HPDE6-E6E7 (cell line): ENCODE measurements at regions not wholly inside any gene's neighbourhood (a gene's known extent, or its start where the extent isn't known, plus 50 kb on each side); places are given as distances from the start of the nearest gene placed in this dataset.
A peak's percentile ranks its signal among the peaks of the same experiment; 100 is the strongest.

Experiments
- DNase-seq: peaks from one replicate; pipeline ENCODE4 v3.0.0; 2011; ENCODE audit warnings: missing footprints; ENCODE audit errors: extremely low spot score

- DNase-seq: peak; percentile 19
Observed at GRCh38 chr3:102529452-102529851, 94.6 kb downstream of the ZPLD1 start.

DNA sequence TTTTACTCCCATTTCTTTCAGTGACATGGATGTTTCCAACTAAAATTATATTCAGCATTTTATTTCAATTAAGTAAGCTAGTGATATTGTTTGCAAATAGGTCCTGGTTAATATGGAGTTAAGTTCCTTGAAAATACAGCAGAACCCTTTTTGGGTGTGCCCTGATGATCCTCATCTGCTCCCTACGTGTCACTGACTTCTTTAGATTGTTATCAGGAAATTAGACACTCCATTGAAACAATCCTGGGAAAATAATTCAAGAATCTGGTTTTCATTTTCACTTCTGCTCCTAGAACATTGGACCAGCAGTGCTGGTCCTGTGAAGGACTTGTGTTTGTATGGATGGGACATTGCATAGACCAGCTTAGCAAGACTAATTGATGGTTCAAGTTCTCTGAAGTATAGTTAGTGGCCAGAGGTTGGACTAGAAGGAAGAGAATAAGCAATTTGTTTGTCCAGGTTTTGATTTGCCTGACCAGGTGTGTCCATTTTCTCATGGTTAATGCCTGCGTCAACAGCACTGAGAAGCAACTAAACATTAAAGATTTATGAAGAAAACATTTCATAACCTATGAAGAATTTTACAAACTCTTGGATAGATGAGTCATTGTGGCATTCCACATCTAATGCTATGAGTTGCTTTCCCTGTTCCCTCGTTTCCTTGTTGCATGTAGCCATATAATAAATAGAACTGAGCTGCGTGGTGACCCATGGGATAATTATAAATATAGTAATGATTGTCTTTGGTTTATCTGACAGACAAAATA, 95.8 kb downstream of the ZPLD1 start:
- DNase-seq: peak; percentile 15

GRCh38 chr3:102531686-102532085, 96.9 kb downstream of the ZPLD1 start:
- peak; percentile 10 for DNase-seq

- no peak for DNase-seq
Observed at GRCh38 chr3:102532901-102533300, 98.1 kb downstream of the ZPLD1 start.

DNA sequence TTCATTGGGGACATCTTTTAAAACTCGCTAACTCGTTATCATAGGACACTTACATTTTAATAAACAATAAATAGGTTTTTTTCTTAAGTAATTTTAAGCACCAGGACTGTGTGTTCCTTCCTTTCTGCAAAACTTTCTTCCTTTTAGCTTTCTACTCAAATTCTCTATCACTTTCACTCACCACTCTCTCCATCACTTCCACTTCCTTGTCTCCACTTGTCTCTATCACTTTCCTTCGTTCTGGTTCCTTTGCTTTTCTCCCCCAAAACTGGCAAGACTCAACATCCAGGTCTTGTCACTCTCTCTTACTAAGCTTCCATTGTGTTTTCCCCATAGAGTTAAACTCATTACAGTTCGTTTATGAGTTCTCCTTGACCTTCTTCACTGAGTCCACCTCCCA, 99.0 kb downstream of the ZPLD1 start:
- DNase-seq: no peak

- peak; percentile 37 for DNase-seq
Observed at GRCh38 chr3:102536456-102536855, 101.6 kb downstream of the ZPLD1 start.

DNA sequence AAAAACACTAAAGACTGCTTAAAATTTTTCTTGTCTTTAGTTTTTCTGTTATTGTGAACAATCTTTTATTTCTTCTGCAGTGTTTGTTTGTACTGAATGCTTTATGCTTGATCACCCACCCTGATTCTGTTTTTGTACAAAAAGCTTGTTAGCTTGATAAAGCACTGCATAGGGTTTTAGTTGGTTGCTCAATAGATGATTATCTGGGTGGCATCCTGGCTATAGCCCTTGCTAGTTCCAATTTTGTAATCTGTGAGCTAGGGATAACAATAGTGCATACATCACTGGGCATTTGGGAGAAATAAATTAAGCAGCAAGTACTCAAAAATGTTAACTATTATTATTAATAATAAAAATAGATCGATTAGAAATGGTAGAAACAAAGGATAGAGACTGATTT, 102.3 kb downstream of the ZPLD1 start:
- no peak for DNase-seq

- no peak for DNase-seq
Observed at GRCh38 chr3:102544741-102545140, 109.9 kb downstream of the ZPLD1 start.

- DNase-seq: no peak
Observed at GRCh38 chr3:102545276-102545675, 110.5 kb downstream of the ZPLD1 start.

DNA sequence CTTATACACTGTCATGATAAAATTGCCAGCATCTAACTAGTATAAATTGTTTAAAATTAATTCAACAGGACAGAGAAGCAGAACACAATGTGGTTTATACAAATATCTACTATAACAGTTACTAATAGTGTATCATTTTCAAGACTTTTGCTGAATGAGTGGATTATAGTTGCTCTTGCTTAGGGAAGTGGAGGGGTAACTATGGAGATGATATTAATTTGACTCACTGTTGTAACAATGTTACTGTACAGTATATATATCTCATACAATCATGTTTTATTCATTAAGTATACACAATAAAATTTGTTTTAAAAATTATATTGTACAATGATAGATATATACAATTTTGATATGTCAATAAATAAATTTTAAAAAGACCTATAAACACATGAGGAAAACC, 119.1 kb downstream of the ZPLD1 start:
- no peak for DNase-seq

DNA sequence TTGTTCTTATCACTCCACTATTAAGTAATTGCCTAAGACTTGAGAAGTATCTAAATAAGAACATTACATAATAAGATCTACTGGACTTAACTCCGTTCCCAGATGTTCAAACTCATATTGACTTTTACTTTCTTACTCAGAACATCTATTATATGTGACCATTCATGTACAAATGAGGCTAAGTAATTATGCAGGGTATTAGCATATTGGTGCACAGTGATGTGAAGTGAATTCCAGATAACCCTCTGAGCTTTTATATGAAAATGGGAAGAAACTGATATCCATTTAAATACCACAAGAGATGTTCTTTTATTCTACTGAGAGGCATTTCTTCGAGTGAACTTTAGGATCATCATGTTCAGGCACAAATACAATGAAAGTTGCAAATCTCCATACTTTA, 135.7 kb downstream of the ZPLD1 start:
- no peak for DNase-seq

DNA sequence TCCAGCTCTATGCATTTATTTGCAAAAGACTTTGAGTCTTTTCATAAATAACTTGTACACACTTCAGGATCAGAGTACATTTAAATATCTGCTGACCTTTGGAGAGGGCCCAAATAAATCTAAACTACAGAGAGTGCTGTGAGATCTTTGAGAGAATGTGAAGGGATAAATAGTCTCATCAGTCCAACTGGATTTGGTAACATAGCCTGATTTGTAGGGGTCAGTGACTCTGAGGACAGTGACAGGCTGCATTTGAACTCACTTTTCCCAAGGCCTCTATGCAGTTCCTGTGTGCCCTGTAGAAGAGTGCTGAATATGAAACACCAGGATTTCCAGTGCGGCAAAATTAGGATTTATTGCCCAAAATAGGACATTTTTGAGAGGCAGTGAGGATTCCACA, 136.2 kb downstream of the ZPLD1 start:
- DNase-seq: no peak

- no peak for DNase-seq
Observed at GRCh38 chr3:102571720-102572384, 137.0 kb downstream of the ZPLD1 start.

- DNase-seq: no peak
Observed at GRCh38 chr3:102573483-102574028, 138.7 kb downstream of the ZPLD1 start.

DNA sequence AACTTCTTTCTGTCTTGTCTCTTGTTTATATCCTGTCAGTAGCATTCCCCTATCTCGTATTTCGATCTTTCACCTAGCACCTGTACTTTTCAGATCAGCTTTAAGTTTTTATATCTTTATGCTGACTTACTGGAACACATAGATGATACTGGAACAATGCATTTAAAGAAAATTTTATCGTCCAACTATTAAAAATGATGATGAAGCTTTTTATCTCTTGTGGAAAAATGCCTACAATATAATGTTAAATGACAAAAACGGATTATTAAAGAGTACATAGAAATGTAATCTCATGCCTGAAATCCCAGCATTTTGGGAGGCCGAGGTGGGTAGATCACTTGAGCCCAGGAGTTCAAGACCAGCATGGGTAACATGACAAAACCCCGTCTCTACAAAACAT, 139.5 kb downstream of the ZPLD1 start:
- no peak for DNase-seq

DNA sequence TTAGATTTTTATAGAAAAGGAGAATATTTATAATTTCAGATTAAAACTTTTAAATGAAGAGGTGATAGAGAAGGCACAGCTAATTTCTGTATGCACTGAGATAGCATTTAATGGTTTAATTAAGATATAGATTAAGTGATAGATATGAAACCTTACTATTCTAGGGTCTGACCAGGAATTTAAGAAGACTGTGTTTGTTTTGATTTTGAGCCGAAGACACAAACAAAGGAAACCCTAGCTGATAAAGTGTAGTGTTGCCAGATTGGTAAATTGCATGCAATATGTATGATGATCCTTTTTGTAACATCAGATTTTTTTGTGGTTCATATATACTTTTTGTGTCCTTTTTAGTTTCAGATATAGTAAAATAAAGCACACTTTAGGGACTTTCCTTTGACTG, 141.8 kb downstream of the ZPLD1 start:
- DNase-seq: no peak

- no peak for DNase-seq
Observed at GRCh38 chr3:102577082-102577789, 142.4 kb downstream of the ZPLD1 start.

GRCh38 chr3:102580760-102581159, 145.9 kb downstream of the ZPLD1 start:
- no peak for DNase-seq

- no peak for DNase-seq
Observed at GRCh38 chr3:102586485-102586884, 151.7 kb downstream of the ZPLD1 start.

DNA sequence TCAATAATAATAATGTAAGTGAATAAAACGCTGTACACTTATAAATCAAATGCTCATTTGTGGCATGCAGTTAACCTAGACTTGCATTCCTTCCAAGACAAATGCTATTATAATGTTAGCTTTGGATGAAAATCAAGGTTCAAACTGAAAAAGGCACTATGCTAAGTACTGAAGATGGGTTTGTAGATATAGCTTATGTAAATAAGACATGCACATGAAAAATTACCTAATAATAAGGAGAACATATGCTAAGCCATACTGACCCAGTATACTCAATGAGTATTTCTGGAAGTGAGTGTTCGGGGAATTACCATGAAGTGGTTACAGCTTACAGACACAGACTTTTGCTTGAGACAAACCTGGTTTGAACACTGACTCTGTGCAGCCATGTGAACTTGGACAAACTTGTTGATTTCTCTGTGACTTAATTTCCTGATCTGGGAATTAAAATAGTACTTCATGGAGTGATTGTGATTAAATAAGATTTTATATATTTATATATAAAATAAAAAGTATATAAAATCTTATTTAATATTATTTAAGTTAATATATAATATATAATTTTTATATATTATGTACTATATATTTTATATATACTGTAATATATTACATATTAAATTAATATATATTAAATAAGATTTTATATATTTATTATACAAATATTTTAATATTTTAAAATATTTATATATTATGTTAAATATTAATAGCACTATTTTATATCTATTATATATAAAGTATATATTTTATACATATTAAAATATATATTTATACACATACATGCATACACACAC, 159.2 kb downstream of the ZPLD1 start:
- no peak for DNase-seq

GRCh38 chr3:102595057-102595456, 160.2 kb downstream of the ZPLD1 start:
- DNase-seq: no peak
